Stomach (tissue), 8 donors: ENCODE measurements at regions not wholly inside any gene's neighbourhood (a gene's known extent, or its start where the extent isn't known, plus 50 kb on each side); places are given as distances from the start of the nearest gene placed in this dataset.

Experiments
- DNase-seq, 2 donors: peaks; one replicate each; pipeline versions ENCODE4 v3.0.0 to v3.0.0-alpha.2; 2013 to 2019
- H3K27ac ChIP-seq, 5 donors: fragments of 200-600 bp in 4 of 5; sonication (generic) in 4 of 5; one replicate each; pipeline ENCODE4 v1.5.1; 2013 to 2019; ENCODE audit warnings: mild to moderate bottlenecking in 1 of 5, moderate library complexity in 1 of 5
- H3K27me3 ChIP-seq, 3 donors: fragments of 200-600 bp; sonication (generic); one replicate each; pipeline ENCODE4 v1.5.1; 2017 to 2019; ENCODE audit warnings: mixed run types in 1 of 3
- H3K36me3 ChIP-seq, 4 donors: fragments of 200-600 bp; sonication (generic); 1 replicate in 3 of 4; 2 replicates in 1 of 4; pipeline ENCODE4 v1.5.1; 2016 to 2019
- H3K4me1 ChIP-seq, 4 donors: fragments of 200-600 bp; sonication (generic); one replicate each; pipeline ENCODE4 v1.5.1; 2016 to 2019
- H3K4me3 ChIP-seq, 4 donors: fragments of 200-600 bp; sonication (generic) in 3 of 4; one replicate each; pipeline ENCODE4 v1.5.1; 2016 to 2019; ENCODE audit warnings: mild to moderate bottlenecking in 1 of 4
- H3K9me3 ChIP-seq, 4 donors: fragments of 200-600 bp; sonication (generic); one replicate each; pipeline ENCODE4 v1.5.1; 2016 to 2019
- EP300 ChIP-seq: sonication (generic); formaldehyde crosslinking; IDR thresholded peaks from one replicate; pipeline ENCODE4 v1.6.1; 2017; ENCODE audit warnings: antibody characterized with exemption
- POLR2A ChIP-seq, 4 donors: fragments of 450-650 bp; IDR thresholded peaks; one replicate each; pipeline ENCODE4 v1.6.1; 2016; ENCODE audit warnings: antibody characterized with exemption in 4 of 4, control low read depth in 2 of 4, mild to moderate bottlenecking in 1 of 4, moderate library complexity in 1 of 4
- POLR2AphosphoS5 ChIP-seq, 3 donors: sonication (generic); formaldehyde crosslinking; IDR thresholded peaks; one replicate each; pipeline ENCODE4 v1.6.1; 2016; ENCODE audit warnings: antibody characterized with exemption in 3 of 3
- WGBS, 5 donors: extraction: QIAGEN DNeasy Blood & Tissue Kit in 3 of 5; methylation state at CpG; one replicate each; pipeline versions ENCODE4 v1.1.5 to v1.1.7; 2013 to 2018; 5-methylcytosine and 5-hydroxymethylcytosine counted together
- intact Hi-C: fragments of 100-400 bp; cut with DNase I; formaldehyde crosslinking; loops from one replicate; pipeline ENCODE4 v1.15.1; 2023; ENCODE audit warnings: low total_unique reads
- TF ChIP-seq, protein P1 (sequence below), 7 experiments: fragments of 450-650 bp in 4 of 7; fragments of 200-600 bp in 3 of 7; sonication (generic) in 3 of 7; IDR thresholded peaks; one replicate each; pipeline ENCODE4 v1.5.1; 2016 to 2019; ENCODE audit warnings: antibody characterized with exemption in 7 of 7, control low read depth in 2 of 7, mild to moderate bottlenecking in 1 of 7
- donor health status: healthy with polysubstance abuse.
- donor health status: Bipolar disorder and iron deficiency.
- donor health status: healthy.

DNA sequence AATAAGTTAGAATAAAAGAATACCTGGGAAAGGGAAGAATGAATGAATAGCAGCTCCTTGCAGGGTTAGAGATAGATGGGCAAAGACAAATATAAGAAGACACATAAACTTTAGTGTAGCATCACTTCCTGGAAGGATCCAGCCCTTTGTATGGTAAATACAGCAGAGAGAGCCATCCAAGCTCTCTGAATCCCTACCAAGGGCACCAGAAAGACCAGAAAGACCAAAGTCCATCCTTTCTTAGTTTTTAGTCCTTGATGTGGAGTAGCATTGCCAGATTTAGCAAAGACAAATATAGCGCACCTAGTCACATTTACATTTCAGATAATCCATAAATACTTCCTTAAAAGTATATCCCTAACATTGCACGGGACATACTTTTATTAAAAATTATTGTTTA, 56.1 kb upstream of the C9orf72 start:
- Histone ChIP-seq H3K4me1 (peaks cover 0 to 6% (median 6%) of the 10 kb centered on the region in 4 donors), H3K4me3 (no peak overlapping the region), H3K36me3 (no peaks in the 10 kb centered on the region), H3K27me3 (no peaks in the 10 kb centered on the region), H3K27ac (no peak overlapping the region), H3K9me3 (no peaks in the 10 kb centered on the region)
- peak in 1 of 2 donors; percentile 32 for DNase-seq
- no peak for TF ChIP-seq EP300
- TF ChIP-seq, protein P1, sequence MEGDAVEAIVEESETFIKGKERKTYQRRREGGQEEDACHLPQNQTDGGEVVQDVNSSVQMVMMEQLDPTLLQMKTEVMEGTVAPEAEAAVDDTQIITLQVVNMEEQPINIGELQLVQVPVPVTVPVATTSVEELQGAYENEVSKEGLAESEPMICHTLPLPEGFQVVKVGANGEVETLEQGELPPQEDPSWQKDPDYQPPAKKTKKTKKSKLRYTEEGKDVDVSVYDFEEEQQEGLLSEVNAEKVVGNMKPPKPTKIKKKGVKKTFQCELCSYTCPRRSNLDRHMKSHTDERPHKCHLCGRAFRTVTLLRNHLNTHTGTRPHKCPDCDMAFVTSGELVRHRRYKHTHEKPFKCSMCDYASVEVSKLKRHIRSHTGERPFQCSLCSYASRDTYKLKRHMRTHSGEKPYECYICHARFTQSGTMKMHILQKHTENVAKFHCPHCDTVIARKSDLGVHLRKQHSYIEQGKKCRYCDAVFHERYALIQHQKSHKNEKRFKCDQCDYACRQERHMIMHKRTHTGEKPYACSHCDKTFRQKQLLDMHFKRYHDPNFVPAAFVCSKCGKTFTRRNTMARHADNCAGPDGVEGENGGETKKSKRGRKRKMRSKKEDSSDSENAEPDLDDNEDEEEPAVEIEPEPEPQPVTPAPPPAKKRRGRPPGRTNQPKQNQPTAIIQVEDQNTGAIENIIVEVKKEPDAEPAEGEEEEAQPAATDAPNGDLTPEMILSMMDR (IDR thresholded peaks at IDR 0.05) = no peak
- no peak for TF ChIP-seq POLR2A (IDR thresholded peaks at IDR 0.05)
- TF ChIP-seq POLR2AphosphoS5 (IDR thresholded peaks at IDR 0.05) = no peak
- WGBS, 5 donors = 39 to 69% (median 59%) methylated on average over 2 of the region's 2 CpGs
- intact Hi-C loops = no loop called here

DNA sequence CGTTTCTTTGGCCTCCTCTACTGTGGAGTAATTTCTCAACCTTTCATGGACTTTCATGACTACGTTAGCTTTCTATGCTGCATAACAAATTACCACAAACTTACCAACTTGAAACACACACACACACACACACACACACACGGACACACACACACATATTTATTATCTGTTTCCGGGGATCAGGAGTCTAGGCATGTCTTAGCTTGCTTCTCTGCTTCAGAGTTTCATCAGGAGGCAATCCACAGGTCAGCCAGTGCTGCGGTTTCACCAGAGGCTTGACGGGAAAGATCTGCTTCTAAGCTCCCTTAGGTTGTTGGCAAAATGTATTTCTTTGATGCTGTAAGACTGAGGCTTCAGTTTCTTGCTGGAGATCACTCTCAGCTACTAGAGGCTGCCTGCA, 59.0 kb upstream of the C9orf72 start:
- H3K9me3 ChIP-seq = no peaks in the 10 kb centered on the region
- no peak for DNase-seq
- no peaks in the 10 kb centered on the region for H3K27me3 ChIP-seq
- H3K4me1 ChIP-seq = peaks cover 0 to 4% (median under 1%) of the 10 kb centered on the region in 4 donors
- intact Hi-C loops = no loop called here
- no peak overlapping the region for H3K27ac ChIP-seq
- TF ChIP-seq, protein P1 (IDR thresholded peaks at IDR 0.05) = no peak
- TF ChIP-seq POLR2A (IDR thresholded peaks at IDR 0.05) (no peak), POLR2AphosphoS5 (IDR thresholded peaks at IDR 0.05) (no peak)
- WGBS, 5 donors = 82 to 91% (median 89%) methylated on average over 6 of the region's 6 CpGs
- H3K4me3 ChIP-seq = no peak overlapping the region
- H3K36me3 ChIP-seq = no peaks in the 10 kb centered on the region

DNA sequence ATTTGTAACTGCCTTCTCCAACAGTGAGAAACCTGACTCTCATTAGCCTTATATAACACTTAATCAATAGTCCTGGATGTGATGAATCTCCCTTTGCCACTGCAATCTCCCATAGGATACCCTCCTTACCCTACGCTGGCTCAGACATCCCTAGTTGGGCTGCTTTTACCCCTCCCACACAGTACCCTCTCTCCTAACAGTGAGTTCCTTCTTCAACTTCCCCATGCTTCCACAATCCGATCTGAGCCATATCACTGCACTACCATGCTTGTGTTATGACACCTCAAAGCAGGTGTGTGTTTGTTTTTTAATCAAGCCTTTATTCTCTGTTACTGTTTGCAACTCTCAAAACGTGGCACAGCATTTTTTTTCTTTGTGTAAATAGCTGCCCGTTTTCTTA, 60.5 kb upstream of the C9orf72 start:
- no peaks in the 10 kb centered on the region for H3K27me3 ChIP-seq
- TF ChIP-seq POLR2A (IDR thresholded peaks at IDR 0.05) (no peak), EP300 (no peak), POLR2AphosphoS5 (IDR thresholded peaks at IDR 0.05) (no peak)
- TF ChIP-seq, protein P1 (IDR thresholded peaks at IDR 0.05) = no peak
- DNase-seq = no peak
- 36 to 44% (median 40%) methylated on average over 4 of the region's 4 CpGs for WGBS, 5 donors
- intact Hi-C loops = no loop called here
- no peak overlapping the region for H3K4me3 ChIP-seq
- H3K9me3 ChIP-seq = no peaks in the 10 kb centered on the region
- H3K4me1 ChIP-seq = no peaks in the 10 kb centered on the region
- no peak overlapping the region for H3K27ac ChIP-seq
- no peaks in the 10 kb centered on the region for H3K36me3 ChIP-seq

DNA sequence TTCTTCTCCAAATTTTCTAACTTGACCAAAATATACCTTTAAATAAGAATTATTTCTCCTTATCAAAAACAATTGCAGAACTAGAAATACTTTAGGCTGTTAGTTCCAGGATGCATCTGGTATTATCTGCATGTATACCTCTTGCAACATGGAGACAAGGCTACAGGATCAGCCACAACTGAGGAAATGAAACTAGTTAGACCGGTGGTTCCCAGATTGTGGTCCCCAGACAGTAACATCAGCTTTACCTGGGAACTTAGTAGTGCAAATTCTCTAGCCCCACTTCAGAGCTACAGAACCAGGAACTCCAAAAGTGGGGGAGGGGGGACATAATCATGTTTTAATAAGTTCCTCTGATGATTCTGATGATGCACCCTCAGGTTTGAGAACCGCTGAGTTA, 61.6 kb upstream of the C9orf72 start:
- no peaks in the 10 kb centered on the region for H3K27me3 ChIP-seq
- no peaks in the 10 kb centered on the region for H3K9me3 ChIP-seq
- WGBS, 5 donors = 61 to 68% (median 65%) methylated on average over 2 of the region's 2 CpGs
- peak in 1 of 2 donors; percentile 34 for DNase-seq
- no peaks in the 10 kb centered on the region for H3K4me1 ChIP-seq
- intact Hi-C loops = no loop called here
- H3K27ac ChIP-seq = no peak overlapping the region
- H3K36me3 ChIP-seq = no peaks in the 10 kb centered on the region
- TF ChIP-seq, protein P1 (IDR thresholded peaks at IDR 0.05) = no peak
- TF ChIP-seq POLR2AphosphoS5 (IDR thresholded peaks at IDR 0.05) (no peak), POLR2A (IDR thresholded peaks at IDR 0.05) (no peak), EP300 (no peak)
- no peak overlapping the region for H3K4me3 ChIP-seq
